Muscle of leg (tissue), 3 donors: ENCODE measurements at regions not wholly inside any gene's neighbourhood (a gene's known extent, or its start where the extent isn't known, plus 50 kb on each side); places are given as distances from the start of the nearest gene placed in this dataset.

Experiments used
- DNase-seq: peaks from one replicate; pipeline ENCODE4 v3.0.0; 2013
- H3K27ac ChIP-seq: one replicate; pipeline ENCODE4 v1.5.1; 2013; ENCODE audit warnings: mild to moderate bottlenecking, low read length, control low read depth
- H3K27me3 ChIP-seq: one replicate; pipeline ENCODE4 v1.6.1; 2013; ENCODE audit warnings: low read length; ENCODE audit not compliant: control insufficient read depth, insufficient read depth
- H3K36me3 ChIP-seq: one replicate; pipeline ENCODE4 v1.6.1; 2013; ENCODE audit warnings: low read length; ENCODE audit not compliant: control insufficient read depth, insufficient read depth
- H3K4me1 ChIP-seq: one replicate; pipeline ENCODE4 v1.6.1; 2013; ENCODE audit warnings: low read length; ENCODE audit not compliant: control insufficient read depth, insufficient read depth
- H3K4me3 ChIP-seq: one replicate; pipeline ENCODE4 v1.5.1; 2013; ENCODE audit warnings: low read length, control low read depth
- H3K9me3 ChIP-seq: replicated peaks from 2 replicates; pipeline ENCODE4 v1.6.1; 2013; ENCODE audit warnings: low read depth, low read length; ENCODE audit not compliant: control insufficient read depth
- WGBS: methylation state at CpG from one replicate; pipeline ENCODE4 v1.1.5; 2013; ENCODE audit warnings: missing lambda C conversion rate; ENCODE audit not compliant: insufficient coverage; 5-methylcytosine and 5-hydroxymethylcytosine counted together

DNA sequence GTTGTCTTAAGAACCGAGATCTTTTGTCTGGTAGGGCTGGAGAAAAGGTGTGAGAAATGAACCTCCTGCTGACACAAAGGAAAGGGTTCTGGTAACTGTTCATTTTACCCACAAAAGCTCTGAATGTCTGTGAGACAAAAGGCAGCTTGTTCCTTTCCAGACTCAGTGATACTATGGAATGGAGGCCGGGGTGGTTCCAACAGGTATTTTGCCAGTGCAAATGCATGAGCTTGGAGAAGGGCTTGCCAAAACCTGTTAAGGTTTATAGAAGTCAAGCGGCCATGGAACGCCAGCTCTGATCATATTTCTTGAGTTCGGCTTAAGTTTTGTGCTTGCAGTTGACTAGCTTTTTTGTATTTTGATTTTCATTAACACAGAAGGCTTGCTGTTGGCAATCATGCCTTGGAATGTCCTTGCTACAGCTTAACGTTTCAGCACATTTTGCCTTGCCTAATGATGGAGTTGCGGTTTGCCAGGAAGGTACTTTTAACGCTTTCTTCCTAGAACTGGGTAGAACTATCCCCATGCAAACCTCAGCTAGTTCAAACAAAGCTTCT, 328.6 kb downstream of the PIK3R1 start:
- Histone ChIP-seq H3K4me3 (no peak overlapping the region), H3K27ac (no peak overlapping the region), H3K4me1 (no peaks in the 10 kb centered on the region), H3K27me3 (no peaks in the 10 kb centered on the region), H3K9me3 (no peaks in the 10 kb centered on the region), H3K36me3 (no peaks in the 10 kb centered on the region)
- DNase-seq = no peak
- WGBS = 66% methylated on average over 3 of the region's 8 CpGs

DNA sequence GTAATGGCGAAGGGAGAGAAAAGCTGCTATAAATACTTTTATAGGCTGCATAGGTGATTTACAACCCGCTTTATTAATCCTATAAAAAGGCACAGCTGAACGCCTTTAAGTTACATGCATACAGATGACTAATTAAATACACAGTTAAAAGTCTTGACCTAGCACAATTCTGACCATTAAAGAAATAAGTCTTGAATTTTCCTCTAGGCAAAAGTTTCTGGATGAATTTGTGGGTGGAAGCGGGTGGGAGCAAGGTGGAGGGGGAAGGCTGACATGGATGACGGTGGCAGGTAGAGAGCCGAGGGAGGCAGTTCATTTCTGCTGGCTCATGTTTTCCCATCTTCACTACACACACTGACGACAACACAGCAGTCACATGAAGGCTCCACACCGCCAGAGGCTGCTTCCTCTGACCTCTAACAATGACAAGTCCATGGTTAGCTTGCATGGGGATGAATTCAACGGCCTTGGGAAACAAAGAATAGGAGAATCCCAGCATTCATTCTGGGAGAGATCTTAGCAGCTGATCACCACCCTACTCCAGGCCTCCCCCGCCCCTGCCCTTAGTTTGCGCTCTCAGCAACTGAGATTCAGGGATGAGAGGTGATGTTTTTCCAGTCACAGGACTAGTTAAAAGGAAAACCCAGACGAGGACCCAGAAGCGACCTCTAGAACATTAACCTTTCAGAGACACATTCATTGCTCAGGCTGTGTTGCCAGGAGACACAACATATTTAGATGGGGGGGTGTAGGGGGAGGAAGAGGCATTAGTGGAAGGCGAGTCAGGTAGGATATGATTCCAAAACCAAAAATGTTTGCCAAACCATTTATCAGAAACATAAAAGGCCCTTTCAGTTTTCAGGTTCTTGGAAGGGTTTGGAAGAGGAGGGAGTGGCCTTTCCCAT, 329.3 kb downstream of the PIK3R1 start:
- H3K4me1 ChIP-seq = no peaks in the 10 kb centered on the region
- no peaks in the 10 kb centered on the region for H3K9me3 ChIP-seq
- H3K4me3 ChIP-seq = no peak overlapping the region
- H3K36me3 ChIP-seq = no peaks in the 10 kb centered on the region
- no peaks in the 10 kb centered on the region for H3K27me3 ChIP-seq
- no peak for DNase-seq
- H3K27ac ChIP-seq = no peak overlapping the region
- WGBS = 100% methylated on average over 1 of the region's 14 CpGs

DNA sequence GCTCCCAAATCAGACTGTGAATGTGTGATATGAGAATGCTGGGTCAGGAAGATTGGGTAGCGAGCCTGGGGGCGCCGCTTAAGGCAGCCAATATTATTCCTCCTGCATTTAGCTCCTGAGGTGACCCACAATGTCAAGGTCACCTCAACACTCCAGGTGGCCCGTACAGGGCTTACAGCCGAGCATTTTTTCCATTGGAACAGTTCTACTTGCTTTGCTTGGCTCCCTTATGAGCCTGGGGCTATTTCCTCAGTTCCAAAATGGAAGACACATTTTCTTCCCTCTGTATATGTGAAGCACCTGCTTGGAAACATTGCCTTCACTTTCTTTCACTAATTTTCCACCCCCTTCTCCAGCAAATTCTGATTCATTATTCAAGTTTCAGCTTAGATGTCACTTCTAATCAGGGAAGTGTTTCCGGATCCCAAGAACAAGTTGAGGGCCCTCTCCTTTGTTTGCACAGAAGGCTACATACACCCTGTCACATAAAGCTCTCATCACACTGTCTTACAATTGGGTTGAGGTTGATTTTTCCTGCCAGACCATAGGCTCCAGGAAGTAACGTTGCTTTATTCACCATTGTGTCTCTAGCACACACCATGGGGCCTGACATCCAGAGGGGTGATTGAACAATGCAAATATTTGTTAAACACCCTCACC, 330.2 kb downstream of the PIK3R1 start:
- no peak for DNase-seq
- WGBS = 76% methylated on average over 2 of the region's 7 CpGs
- Histone ChIP-seq H3K4me1 (no peaks in the 10 kb centered on the region), H3K27me3 (no peaks in the 10 kb centered on the region), H3K27ac (no peak overlapping the region), H3K4me3 (no peak overlapping the region), H3K9me3 (no peaks in the 10 kb centered on the region), H3K36me3 (no peaks in the 10 kb centered on the region)

DNA sequence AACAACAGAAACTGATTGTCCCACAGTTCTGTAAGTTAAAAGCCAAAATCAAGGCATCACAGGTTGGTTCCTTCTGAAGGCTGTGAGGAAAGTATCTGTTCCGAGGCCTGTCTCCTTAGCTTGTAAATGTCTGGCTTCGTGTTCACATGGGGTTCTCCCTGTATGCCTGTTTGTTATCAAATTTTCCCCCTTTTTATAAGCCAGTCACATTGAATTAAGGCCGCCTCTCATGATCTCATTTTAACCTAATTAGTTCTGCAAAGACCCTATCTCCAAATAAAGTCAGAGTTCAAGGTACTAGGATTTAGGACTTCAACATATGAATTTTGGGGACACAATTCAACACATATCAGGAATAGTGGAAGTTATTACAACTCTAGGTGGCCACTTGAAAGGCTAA, 331.5 kb downstream of the PIK3R1 start:
- Histone ChIP-seq H3K36me3 (no peaks in the 10 kb centered on the region), H3K4me1 (no peaks in the 10 kb centered on the region), H3K27me3 (no peaks in the 10 kb centered on the region), H3K27ac (no peak overlapping the region), H3K9me3 (no peaks in the 10 kb centered on the region), H3K4me3 (no peak overlapping the region)
- DNase-seq = no peak
- WGBS = 80% methylated on average over 1 of the region's 3 CpGs

DNA sequence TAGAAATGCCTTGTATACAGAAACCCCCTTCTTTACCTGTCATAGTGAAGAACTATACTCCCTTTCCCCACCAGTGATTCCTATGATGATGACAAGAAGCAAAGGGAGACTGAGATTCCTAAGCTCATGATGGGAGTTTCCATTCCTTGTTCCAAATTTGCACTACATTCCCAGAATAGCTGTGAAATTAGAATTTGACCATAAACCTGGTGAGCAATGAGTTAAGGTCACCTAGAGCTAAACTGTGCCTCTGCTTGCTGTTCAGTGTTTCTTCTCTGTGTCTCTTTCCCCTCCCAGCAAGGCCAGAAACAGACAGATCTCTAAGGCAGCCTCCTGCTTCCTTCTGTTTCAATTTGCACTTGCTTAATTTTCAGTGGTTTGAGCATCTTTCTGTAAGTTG, 332.1 kb downstream of the PIK3R1 start:
- Histone ChIP-seq H3K9me3 (no peaks in the 10 kb centered on the region), H3K27ac (no peak overlapping the region), H3K36me3 (no peaks in the 10 kb centered on the region), H3K4me3 (no peak overlapping the region), H3K4me1 (no peaks in the 10 kb centered on the region), H3K27me3 (no peaks in the 10 kb centered on the region)
- DNase-seq = no peak

DNA sequence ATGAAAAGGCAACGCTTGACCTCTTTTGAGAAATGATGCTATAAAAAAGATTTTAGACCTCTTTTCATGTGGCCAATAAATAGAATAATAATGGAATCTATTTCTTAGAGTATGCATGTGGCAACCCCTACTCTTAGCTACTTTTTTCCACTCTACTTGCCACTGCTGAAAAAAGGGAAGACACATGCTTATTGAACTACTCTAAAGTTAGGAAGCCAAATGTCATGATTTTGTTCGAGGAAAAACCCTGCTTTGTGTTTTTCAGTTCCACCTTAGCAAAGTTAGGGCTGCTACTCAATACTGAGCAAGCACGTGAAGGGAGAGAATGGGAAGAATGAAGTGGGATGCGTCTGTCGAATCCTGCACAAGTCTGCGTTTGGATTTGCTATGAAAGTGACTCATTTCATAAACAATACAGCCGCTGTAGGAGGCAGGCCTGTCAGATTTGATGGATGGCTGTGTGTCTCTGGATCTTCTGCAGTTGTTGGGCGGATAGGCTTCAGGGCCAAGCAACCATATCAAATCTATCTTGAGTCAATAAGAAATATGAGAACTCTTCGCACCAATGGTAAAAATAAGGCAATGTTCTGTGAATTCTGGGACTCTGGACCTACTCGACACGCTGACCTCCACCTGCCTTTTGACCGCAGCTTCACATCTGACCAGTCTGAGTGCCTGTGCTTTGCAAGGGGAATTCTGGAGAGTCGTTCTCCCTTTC, 333.6 kb downstream of the PIK3R1 start:
- no peaks in the 10 kb centered on the region for H3K9me3 ChIP-seq
- H3K27ac ChIP-seq = no peak overlapping the region
- no peak overlapping the region for H3K4me3 ChIP-seq
- H3K27me3 ChIP-seq = no peaks in the 10 kb centered on the region
- no peaks in the 10 kb centered on the region for H3K36me3 ChIP-seq
- H3K4me1 ChIP-seq = no peaks in the 10 kb centered on the region
- WGBS = 87% methylated on average over 5 of the region's 13 CpGs
- no peak for DNase-seq

DNA sequence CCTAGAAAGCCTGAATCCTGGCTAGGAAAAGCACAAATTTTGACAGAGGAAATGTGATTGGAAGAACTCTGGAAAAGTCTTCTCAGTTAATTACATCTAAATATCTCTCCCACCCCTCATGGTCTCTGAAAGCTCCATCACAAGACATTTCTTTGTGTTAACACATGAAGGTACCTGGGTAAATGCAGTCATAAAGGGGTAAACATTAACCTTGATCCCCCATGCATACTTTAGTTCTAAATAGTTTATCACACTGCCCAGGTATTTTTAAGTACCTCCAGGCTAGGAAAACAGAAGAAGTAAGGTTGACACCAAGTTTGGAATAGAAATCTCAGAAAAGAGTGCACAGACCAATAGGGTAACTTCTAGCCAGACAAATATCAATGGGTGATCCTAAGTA, 334.5 kb downstream of the PIK3R1 start:
- Histone ChIP-seq H3K36me3 (no peaks in the 10 kb centered on the region), H3K27ac (no peak overlapping the region), H3K4me1 (no peaks in the 10 kb centered on the region), H3K9me3 (no peaks in the 10 kb centered on the region), H3K4me3 (no peak overlapping the region), H3K27me3 (no peaks in the 10 kb centered on the region)
- DNase-seq = no peak

DNA sequence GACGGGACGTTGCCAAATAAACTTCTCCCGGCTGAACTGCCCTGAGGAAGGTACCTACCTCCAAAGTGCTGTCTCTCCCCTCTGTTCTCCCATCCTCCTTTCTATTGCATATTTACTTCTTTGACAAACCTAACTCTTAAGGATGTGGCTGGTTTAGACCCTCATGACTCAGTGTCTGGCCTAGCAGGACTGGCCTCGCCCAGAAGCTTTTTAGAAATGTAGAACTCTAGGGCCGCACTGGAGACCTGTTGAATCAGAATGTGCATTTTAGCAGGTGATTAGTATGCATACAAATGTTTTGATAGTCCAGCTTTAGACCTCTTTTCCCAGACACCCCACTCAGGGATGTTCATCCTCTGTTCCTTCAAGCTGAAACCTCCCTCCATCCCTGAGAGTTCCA, 335.9 kb downstream of the PIK3R1 start:
- Histone ChIP-seq H3K27me3 (no peaks in the 10 kb centered on the region), H3K4me1 (no peaks in the 10 kb centered on the region), H3K27ac (no peak overlapping the region), H3K9me3 (no peaks in the 10 kb centered on the region), H3K36me3 (no peaks in the 10 kb centered on the region), H3K4me3 (no peak overlapping the region)
- DNase-seq = no peak
- WGBS = no CpG with 5 or more reads among the region's 5 CpGs

DNA sequence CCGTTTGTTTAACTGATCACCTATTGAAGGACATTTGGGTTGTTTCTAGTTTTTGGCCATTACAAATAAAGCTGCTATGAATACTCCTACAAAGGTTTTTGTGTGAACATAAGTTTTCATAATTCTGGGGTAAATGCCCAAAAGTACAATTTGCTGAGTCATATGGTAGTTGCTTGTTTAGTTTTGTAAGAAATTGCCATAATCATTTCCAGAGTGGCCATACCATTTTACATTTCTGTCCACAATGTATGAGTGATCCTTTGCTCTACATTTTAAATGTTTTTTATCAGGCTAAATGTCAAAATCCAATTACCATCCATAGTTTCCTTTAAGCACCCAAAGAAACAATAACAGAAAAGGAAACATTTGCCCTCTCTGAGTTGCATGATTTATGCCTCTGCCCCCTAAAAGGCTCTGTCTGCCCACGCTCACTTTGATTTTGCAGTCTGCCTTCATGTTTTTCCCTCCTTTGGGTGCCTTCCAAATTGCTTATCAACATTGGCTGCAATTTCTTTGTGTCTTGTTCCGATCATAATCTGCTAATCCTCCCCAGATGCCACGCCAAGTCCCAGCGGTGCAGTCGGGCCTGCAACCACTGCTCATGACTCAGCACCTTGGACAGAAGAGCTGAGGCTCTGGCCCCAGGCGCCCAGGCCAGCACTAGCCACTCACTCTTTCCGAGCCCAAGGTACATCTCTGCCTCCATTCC, 339.2 kb downstream of the PIK3R1 start:
- 36% methylated on average over 6 of the region's 8 CpGs for WGBS
- Histone ChIP-seq H3K36me3 (no peaks in the 10 kb centered on the region), H3K27me3 (no peaks in the 10 kb centered on the region), H3K9me3 (peaks cover 5% of the 10 kb centered on the region), H3K27ac (no peak overlapping the region), H3K4me3 (no peak overlapping the region), H3K4me1 (no peaks in the 10 kb centered on the region)
- peak; percentile 33 for DNase-seq
